Limb (tissue), 2 donors: ENCODE measurements at regions not wholly inside any gene's neighbourhood (a gene's known extent, or its start where the extent isn't known, plus 50 kb on each side); places are given as distances from the start of the nearest gene placed in this dataset.
"Not testable (repeated sequence)": the region's sequence is repeated elsewhere in the genome, so short reads cannot be mapped to it uniquely, and the experiment has no call there.

Source experiments
- DNase-seq, 2 donors: peaks; one replicate each; pipeline ENCODE4 v3.0.0-alpha.2; 2016; ENCODE audit errors: extremely low spot score in 2 of 2

DNA sequence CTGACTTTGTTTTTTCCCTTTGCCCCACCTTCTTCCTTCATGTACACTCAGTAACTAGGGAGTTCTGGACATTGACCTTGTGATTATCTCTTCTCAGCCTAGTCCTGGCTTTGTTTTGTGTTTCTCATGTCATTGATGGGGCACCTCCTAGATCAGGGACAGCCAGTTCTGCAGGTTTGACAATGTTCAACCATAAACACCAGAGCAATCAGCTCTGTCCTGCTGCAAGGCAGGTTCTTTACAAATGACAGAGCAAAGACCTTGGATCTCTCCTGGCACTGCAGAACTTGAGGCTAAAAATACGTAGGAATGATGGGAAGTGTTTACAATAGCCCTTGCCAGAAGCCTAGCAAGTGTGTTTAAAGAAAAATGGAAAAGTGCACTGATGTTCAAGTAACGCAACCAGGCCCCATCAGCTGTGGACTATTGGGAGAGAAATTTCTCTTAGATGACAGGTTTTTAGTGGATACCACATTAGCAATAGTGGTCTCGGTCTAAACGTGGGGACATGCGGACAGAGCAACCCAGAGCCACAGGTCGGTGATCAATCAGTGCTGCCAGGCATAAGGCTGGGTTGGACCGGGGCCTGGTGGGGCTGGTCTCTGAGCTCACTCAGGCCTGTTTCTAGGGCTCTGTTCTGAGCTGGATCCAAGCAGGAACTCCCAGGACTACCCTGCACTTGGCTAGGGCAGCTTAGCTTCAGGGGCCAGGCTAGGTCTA is 76.8 kb downstream of the SOWAHC start:
- DNase-seq = peak in 1 of 2 donors; percentile 28

DNA sequence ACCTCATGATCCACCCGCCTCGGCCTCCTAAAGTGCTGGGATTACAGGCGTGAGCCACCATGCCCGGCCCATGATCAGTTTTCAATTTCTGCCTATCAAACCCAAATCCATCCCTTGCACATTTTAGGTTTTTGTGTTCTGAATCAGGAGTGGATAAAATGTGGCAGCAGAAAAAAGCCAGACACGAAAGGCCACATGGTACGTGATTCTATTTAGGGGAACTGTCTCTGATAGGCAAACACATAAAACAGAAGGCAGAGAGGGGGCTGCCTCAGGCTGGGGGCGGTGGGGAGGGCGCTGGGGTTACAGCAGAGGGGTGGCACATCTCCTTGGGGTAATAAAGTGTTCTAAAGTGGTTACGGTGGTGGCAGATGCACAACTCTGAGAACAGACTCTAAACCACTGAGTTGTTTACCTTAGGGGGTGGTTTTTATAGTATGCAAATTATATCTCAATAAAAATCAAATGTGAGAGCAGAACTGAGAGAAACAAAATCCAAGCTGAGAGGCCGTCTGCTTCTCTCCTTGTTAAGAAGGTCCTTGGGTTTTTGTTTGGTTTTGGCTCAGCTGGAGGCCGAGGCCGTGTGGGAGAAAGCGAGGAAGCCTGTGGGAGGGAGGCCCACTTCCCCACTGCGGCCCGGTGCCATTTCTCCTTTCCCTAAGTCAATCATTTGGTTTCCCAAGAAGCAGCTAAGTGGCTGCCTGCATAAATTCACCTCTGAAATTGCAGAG is 78.0 kb downstream of the SOWAHC start:
- DNase-seq = peak in 1 of 2 donors; percentile 26

DNA sequence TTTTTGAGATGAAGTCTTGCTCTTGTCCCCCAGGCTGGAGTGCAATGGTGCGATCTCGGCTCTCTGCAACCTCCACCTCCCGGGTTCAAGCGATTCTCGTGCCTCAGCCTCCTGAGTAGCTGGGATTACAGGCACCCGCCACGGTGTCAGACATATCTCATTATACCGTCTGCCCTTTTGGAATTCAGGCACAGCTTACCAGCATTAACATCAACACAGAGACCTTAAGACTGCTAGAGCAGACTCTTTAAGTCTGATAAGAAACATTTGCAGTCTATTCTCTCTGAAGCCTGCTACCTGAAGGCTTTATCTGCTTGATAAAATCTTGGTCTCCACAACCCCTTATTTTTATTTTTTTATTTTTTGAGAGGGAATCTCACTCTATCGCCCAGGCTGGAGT is 78.7 kb downstream of the SOWAHC start:
- not testable (repeated sequence) for DNase-seq

DNA sequence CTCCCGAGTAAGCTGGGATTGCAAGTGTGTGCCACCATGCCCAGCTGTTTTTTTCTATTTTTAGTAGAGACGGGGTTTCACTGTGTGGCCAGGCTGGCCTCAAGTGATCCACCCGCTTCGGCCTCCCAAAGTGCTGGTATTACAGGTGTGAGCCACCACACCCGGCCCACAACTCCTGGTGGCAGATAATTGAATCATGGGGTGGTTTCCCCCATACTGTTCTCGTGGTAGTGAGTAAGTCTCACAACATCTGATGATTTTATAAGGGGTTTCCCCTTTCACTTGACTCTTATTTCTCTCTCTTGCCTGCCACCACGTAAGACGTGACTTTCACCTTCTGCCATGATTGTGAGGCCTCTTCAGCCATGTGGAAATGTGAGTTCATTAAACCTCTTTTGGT is 79.1 kb downstream of the SOWAHC start:
- DNase-seq = not testable (repeated sequence)

DNA sequence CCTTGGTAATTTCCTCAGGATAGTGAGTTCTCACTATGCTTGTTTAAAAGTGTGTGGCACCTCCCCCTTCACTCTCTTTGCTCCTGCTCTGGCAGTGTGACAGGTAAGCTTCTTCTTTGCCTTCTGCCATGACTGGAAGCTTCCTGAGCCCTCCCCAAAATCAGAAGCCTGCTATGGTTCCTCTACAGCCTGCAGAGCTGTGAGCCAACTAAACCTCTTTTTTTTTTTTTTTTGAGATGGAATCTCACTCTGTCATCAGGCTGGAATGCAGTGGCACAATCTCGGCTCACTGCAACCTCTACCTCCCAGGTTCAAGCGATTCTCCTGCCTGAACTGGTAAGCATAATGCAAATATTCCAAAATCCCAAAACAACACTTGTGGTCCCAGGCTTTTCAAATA is 80.0 kb downstream of the SOWAHC start:
- peak in 1 of 2 donors; percentile 6 for DNase-seq

DNA sequence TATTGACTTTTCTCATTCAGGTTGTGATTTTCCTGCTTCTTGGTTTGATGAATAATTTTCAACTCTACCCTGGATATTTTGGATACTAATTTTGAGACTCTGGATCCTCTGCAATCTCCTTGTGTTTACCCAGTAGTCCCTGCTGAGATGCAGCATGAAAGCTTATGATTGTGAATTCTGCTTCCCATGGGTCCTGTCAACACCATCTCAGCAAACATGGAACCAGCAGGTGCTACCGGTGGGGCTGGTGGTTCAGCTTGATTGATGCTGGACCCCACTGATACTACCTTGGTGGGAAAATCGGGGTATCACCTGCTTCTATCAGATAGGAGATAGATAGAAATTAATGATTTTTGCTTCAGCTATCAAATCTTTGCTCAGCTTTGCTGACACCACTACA is 81.1 kb downstream of the SOWAHC start:
- no peak for DNase-seq

DNA sequence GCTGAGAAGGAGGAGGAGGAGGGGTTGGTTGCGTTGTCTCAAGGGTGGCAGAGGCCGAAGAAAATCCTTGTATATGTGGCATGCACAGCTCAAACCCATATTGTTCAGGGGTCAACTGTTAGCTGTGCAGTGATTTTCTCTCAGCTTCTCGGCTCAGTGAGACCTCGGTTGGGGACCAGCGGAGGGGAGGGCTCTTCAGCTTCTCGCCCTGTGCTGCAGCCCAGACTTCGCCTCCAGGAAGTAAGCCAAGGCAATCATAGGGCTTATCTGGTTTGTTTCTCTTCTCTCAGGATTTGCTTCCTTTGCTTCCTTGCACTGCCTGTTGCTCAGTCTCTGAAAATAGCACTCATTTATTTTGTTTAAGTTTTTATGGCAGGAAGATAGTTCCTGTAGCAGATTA is 85.5 kb downstream of the SOWAHC start:
- DNase-seq = no peak

DNA sequence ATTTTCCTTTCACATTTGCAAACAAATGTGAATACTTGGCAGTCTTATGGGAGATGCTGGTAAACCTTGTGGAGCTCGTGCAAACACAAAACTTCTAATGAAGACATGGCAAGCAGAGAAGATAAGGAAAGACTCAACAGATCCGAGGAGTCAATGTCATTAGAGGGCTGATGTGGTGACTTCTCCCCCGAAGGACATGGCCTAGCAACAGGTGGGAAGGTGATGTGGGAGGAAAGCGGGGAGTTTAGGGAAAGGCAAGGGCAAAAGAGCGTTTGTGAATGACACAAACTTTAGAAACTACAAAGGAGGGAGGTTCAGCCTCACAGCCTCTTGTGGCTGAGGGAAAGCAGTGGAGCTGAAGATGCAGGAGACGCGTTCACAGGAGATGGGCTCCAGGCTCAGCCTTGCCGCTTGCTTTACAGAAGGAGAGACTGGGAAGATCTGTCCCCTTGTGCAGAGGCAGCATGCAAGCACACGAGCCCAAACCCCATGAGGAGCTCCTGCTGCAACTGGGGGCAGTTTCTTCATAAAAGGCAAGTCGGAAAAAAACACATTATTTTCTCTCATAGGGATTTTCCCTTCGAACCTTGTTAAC is 86.6 kb downstream of the SOWAHC start:
- no peak for DNase-seq

DNA sequence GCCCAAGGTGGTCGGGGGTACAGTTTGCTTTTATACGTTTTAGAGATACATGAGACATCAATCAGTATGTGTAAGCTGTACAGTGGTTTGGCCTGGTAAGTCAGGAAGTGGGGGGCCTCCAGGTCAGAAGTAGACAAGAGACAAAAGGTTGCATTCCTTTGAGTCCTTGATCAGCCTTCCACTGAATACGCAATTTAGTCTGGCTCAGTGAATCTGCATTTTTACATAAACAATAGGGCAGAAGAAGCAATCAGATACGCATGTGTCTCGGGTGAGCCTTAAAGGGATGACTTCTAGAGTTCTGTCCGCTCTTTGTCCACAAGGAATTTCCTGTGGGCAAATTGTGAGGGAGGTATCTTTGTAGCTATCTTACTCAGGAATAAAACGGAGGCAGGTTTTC is 87.2 kb downstream of the SOWAHC start:
- DNase-seq = no peak

DNA sequence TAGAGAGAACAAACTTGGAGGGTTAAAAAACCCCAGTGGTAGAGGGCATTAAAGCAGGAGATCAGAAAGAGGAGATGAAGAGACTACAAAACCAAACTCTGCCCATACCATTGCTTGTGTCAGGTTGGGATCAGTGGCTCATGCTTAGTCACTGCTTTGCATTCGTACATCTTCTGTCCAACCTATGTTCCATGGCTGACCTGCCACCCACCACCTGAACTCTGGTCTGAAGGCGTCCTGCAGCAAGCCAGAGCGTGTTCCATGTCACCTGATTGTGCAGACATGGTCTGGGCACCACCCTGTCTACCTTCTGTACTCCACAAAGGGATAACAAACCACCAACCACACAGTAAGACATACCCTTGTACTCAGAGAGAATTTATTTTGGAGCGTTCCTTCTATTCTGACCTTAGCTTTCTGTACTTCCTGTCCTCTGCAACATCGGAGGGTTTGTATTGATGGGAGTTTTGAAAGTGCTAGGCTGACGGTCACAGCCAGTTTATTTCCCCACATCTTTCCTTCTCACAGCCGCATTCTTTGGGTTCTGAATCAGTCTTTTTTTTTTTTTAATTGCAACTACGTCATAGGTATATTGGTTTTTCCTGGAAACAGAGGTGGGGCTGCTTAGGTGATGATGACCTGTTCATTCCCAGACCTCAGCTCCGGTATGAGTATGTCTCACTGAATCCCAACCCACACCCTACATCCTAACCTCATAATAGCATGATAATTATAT is 88.3 kb downstream of the SOWAHC start:
- DNase-seq = no peak

DNA sequence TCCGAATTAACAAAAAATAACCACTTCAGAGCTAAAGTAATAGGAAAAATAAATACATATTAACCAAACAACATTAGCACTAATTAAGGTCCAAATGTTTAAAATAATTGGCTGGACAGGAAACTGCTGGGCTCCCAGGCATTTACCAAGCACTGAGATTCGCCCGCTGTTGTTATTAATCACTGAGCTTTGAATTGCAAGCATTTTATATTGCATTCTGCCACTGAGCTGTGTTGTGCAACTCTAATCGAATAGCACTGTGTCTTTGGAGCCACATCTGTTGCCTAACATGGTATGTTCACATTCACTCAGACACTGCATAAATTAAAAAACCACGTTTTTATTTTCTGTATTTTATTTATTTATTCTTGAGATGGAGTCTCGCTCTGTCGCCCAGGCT is 88.9 kb downstream of the SOWAHC start:
- DNase-seq = no peak

DNA sequence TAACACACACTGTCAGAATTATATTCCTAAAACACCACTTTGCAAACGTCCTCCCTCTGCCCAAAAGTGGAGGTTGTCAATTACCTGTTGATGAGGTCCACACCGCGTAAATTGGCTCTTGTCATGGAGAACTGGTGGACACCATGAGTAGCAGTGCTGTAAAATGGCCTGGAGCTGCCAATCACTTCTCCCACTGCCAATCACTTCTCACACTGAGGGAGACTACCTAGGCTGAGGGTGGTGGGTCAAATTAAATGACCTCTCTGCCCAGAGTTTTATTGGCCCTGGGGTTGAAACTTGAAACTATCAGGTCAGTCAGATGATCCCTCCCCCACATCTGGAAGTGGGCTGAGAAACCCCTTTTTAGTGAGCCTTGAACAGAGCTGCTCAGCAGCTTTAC is 89.6 kb downstream of the SOWAHC start:
- DNase-seq = no peak

DNA sequence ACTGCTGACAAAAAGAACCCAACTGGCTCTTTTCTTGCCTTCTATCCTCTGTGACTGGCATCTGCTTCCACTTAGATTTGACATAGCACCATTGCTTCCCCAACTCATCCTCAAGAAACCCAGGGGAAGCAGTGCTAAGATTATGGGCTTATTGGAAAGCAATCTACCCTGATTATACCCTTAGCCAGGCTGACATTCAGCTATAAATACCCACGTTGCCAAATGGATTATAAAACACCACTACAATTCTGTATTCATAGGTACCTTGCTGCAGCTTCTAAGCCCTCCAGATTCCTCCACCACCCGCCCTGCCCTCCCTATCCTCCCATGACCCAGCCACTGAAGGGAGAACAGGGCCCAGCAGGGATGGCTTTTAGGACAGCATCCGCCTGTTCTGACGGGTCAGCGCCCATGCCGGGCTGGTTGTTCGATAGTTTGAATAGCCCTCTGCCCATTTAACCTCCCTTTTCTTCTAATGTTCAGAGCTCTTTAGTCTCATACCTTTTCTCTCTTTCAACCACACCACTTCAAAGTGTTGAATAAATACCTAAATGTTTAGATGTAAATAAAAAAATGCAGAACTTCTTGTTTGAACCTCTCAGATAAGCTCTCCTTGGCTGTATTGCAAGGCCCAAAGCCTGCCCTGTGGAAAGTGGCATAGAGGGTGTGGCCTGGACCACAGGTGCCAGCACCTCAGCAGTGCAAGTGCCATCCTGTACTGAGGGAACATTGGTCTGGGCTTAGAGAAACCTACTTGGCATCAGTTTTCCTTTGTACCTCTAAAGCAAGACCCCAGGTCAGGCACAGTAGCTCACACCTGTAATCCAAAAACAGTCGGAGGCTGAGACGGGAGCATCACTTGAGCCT is 86.6 kb upstream of the RGPD5 start:
- no peak for DNase-seq

DNA sequence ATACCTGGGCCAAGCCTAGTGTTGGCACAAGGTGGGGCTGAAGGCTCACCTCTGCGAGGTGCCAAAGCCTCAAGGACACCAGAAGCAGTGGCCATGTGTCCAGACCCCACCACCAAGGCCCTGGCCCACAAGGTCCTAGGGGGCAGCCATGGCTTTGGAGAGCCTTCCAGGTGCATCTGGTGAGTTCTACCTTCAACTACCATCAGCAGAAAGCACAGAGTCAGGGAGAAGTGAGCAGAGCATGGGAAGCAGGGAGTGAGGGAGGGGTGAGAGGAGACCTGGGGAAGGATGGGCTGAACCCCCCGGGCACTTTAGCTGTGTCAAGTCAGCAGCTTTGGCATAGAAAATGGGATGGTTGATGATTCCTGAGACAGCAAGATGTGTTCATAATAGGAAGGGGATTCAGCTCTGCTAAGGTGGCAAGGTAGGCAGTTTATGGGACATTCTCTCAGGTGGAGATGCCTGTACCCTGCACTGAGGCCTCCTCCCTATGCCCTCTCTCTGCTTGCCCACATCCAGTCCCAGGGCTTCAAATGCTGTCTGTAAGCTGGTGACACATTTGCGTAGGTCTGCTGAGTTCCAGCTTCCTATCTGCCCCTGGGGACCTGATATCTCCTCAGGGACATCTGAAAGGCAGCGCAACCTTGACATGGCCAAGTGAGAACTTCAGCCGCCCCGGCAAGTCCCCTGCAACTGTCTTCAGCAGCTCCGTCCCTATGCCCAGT is 83.4 kb upstream of the RGPD5 start:
- DNase-seq = peak in 1 of 2 donors; percentile 8

DNA sequence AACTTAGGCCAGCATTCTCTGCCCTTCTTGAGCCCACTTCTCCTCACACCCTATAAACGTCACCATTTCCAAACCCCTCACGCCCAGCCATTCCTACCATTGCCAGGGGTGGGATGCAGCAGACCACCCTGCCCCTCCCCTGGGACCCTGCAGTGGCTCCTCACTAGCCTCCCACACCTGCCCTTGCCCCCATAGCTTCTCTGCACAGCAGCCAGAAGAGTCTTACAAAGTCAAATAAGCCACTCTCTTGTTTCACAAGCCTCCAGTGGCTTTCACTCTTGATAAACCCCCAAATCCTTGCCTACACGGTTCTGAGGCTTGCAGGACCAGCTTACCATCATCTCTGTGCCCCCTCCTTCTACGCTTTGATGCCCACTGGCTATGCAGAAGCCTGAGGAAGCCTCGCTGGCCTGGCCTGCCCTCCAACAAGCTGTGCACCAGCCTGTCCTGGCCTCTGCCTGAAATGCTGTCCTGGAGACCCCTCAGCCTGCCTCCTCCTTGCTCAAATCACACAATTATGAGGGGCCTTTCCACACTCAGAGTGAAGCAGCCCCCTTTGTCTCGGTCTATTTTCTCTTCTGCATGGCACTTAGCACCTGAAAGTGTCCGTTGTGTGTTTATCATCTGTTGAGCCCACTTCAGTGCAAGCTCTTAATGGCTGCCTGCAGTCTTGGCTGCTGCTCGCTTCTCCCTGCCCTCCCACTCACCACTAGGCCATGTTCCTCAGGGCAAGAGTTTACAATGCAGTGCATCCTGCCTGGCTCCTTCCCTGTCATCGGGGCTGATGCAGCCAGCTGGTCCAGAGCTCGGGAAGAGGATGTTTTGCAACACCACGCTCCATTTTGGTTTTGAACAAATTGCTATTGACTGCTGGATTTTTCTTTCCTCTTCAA is 82.6 kb upstream of the RGPD5 start:
- peak in 1 of 2 donors; percentile 12 for DNase-seq

DNA sequence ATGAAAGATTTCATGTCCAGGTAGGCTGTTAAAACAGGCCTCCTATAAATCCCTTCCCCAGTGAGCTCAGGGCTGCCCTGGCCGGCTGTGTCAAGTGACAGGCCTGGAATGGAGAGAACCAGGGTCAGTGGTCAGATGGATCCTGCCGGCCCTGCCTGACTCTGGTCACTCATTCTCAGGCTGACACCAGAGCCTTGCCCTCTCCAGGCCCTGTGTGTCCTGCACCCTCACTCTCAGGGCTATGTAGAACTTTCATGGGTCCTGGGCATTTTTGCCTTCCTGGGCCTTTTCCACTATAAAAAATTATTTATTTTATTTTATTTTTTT is 82.0 kb upstream of the RGPD5 start:
- DNase-seq = no peak

DNA sequence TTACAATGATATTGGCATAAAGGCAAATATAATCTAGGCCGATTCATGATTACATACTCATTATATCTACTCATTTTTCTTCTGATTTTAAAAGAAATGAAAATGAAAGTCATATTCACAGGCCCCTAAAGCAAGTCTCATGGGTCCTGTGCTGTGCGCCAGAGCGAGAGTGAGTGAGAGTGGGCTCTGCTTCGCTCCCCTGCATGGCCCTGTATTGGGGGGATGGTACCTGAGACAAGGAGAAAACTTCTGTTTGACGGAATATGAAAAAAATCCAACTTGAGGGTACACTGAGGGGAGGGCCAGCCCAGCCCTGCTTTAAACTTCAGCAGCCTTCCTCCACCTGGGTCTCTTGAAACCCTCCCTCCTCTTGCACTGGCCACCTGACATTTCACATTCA is 81.4 kb upstream of the RGPD5 start:
- no peak for DNase-seq

DNA sequence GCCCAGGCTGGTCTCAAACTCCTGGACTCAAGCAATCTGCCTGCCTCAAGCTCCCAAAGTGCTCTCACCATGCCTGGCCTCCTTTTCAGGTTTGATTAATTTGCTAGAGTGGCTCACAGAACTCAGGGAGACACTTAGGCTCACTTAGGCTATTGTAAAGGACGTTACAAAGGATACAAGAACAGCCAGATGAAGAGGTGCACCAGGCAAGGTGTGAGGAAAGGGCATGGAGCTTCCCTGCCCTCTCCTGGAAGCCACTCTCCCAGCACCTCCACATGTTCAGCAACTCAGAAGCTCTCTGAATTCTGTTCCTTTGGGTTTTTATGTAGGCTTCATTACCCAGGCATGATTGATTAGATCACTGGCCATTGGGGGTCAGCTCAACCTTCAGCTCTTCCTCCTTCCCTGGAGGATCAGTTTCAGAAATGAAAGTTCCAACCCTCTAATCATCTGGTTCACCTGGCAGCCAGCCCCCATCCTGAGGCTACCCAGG is 78.7 kb upstream of the RGPD5 start:
- DNase-seq = peak in 1 of 2 donors; percentile 27

DNA sequence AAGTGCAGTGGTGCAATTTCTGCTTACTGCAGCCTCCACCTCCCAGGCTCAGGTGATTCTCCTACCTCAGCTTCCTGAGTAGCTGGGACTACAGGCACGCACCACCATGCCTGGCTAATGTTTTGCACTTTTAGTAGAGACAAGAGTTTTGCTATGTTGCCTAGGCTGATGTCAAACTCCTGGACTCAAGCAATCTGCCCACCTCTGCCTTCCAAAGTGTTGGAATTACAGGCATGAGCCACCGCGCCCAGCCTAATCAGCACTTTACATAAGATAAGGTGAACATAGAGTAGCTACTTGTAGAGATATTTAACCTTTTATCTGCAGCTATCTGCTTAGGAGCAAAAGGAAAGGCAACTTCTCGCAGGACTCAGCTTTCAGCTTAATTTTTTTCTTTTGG is 77.5 kb upstream of the RGPD5 start:
- not testable (repeated sequence) for DNase-seq
